ENCODE measurements at regions not wholly inside any gene's neighbourhood (a gene's known extent, or its start where the extent isn't known, plus 50 kb on each side); places are given as distances from the start of the nearest gene placed in this dataset.

GRCh38 chrX:39556056-39556455 lies 541.7 kb downstream of the BCOR start:
- ChIA-PET POLR2A (ENCODE audit: unreplicated experiment) (no interaction called here), CTCF (no interaction called here)
- no peak overlapping the region for H2BK15ac ChIP-seq (ENCODE audit: low read depth, low read length)
- H3K18ac ChIP-seq (ENCODE audit: low read depth, low read length), result no peak overlapping the region
- H3K27ac ChIP-seq (ENCODE audit: insufficient read depth, low read length), result no peak overlapping the region
- no TSS peak for BruUV-seq (replicated peaks)
- H2BK120ac ChIP-seq (ENCODE audit: low read depth, low read length), result no peak overlapping the region
- no peak overlapping the region for H3K9ac ChIP-seq (ENCODE audit: low read depth, low read length)
- dilution Hi-C loops (cut with HindIII; ENCODE audit: low sequenced_read_pairs, unreplicated experiment), result no loop called here
- H3K27me3 ChIP-seq (ENCODE audit: control insufficient read depth, insufficient read depth, low read length), result peaks cover 33% of the 10 kb centered on the region
- H3K36me3 ChIP-seq (ENCODE audit: control insufficient read depth, insufficient read depth, low read length), result no peaks in the 10 kb centered on the region
- no peak overlapping the region for H2BK20ac ChIP-seq (ENCODE audit: low read depth, low read length)
- TF ChIP-seq RCOR1 (IDR thresholded peaks at IDR 0.05; ENCODE audit: insufficient replicate concordance, low read length) (no peak), CTCF (conservative IDR thresholded peaks at IDR 0.05; ENCODE audit: low read depth, low read length) (no peak), RAD21 (IDR thresholded peaks at IDR 0.05; ENCODE audit: low read length) (no peak), NFE2L2 (IDR thresholded peaks at IDR 0.05; ENCODE audit: low read depth, low read length) (no peak), FOS (IDR thresholded peaks at IDR 0.05; ENCODE audit: low read depth, low read length) (no peak), RFX5 (IDR thresholded peaks at IDR 0.05; ENCODE audit: low read depth, low read length) (no peak), BHLHE40 (IDR thresholded peaks at IDR 0.05; ENCODE audit: low read depth, low read length) (no peak), CEBPB (IDR thresholded peaks at IDR 0.05; ENCODE audit: low read depth, low read length) (no peak), ELK1 (IDR thresholded peaks at IDR 0.05; ENCODE audit: borderline replicate concordance, low read depth, low read length) (no peak), SMC3 (IDR thresholded peaks at IDR 0.05; ENCODE audit: low read depth, low read length) (no peak), MXI1 (IDR thresholded peaks at IDR 0.05; ENCODE audit: borderline replicate concordance, low read depth, low read length) (no peak), USF2 (IDR thresholded peaks at IDR 0.05; ENCODE audit: low read depth, low read length) (no peak), POLR2A (IDR thresholded peaks at IDR 0.05; ENCODE audit: low read depth, low read length) (no peak)
- no CpG with 5 or more reads among the region's 3 CpGs for WGBS, 2 experiments (ENCODE audit: extremely low coverage in 2 of 2, insufficient read length in 1 of 2)
- in situ Hi-C loops (cut with MboI; ENCODE audit: low sequenced_read_pairs), result no loop called here
- no peak overlapping the region for H3K4ac ChIP-seq (ENCODE audit: low read depth, low read length)
- no peak overlapping the region for H2BK5ac ChIP-seq (ENCODE audit: low read depth, low read length, poor library complexity, severe bottlenecking)
- intact Hi-C loops (cut with micrococcal nuclease), result no loop called here
- H3K56ac ChIP-seq (ENCODE audit: extremely low read depth, insufficient read depth, low read length), result no peak overlapping the region
- no peak overlapping the region for H4K5ac ChIP-seq (ENCODE audit: low read depth, low read length)
- H3K9me1 ChIP-seq (ENCODE audit: insufficient read depth, low read length), result no peaks in the 10 kb centered on the region
- no peak overlapping the region for H2AK5ac ChIP-seq (ENCODE audit: low read depth, low read length)
- no peak overlapping the region for H2AK9ac ChIP-seq (replicated peaks; ENCODE audit: low read depth, low read length, poor library complexity)
- H2AFZ ChIP-seq (replicated peaks; ENCODE audit: low read length, poor library complexity), result no peak overlapping the region
- no peak overlapping the region for H4K8ac ChIP-seq (ENCODE audit: low read depth in 2 of 2, low read length in 2 of 2)
- no peak overlapping the region for H4K91ac ChIP-seq (ENCODE audit: insufficient read depth, low read depth, low read length)
- no peak overlapping the region for H3K23ac ChIP-seq (ENCODE audit: low read depth, low read length)
- H3K4me2 ChIP-seq (ENCODE audit: low read depth, low read length), result no peak overlapping the region
- H4K20me1 ChIP-seq (ENCODE audit: insufficient read depth, low read length), result no peaks in the 10 kb centered on the region
- no peaks in the 10 kb centered on the region for H3K4me1 ChIP-seq (ENCODE audit: control insufficient read depth, insufficient read depth, low read length)
- ATAC-seq (ENCODE audit: low read depth), result no peak
- DNase-seq, result no peak
- H3K9me3 ChIP-seq (ENCODE audit: control insufficient read depth, insufficient read depth, low read length), result no peaks in the 10 kb centered on the region; the same call in 1 of the 2 replicates
- no peak overlapping the region for H3K14ac ChIP-seq (replicated peaks; ENCODE audit: low read depth, low read length)
- no peak overlapping the region for H3K4me3 ChIP-seq (ENCODE audit: insufficient read depth, low read depth, low read length)
- no peaks in the 10 kb centered on the region for H3K79me1 ChIP-seq (ENCODE audit: low read depth in 1 of 2, low read length in 2 of 2)

All from IMR-90 (cell line).